Colonic mucosa (tissue), 4 donors: ENCODE measurements at regions not wholly inside any gene's neighbourhood (a gene's known extent, or its start where the extent isn't known, plus 50 kb on each side); places are given as distances from the start of the nearest gene placed in this dataset.

Experiments used
- DNase-seq: peaks from one replicate; pipeline ENCODE4 v3.0.0-alpha.2; 2020
- H3K27ac ChIP-seq: fragments of 200-600 bp; one replicate; pipeline ENCODE4 v1.8.0; 2021
- H3K27me3 ChIP-seq: fragments of 200-600 bp; one replicate; pipeline ENCODE4 v1.8.0; 2021
- H3K36me3 ChIP-seq: fragments of 200-600 bp; one replicate; pipeline ENCODE4 v1.8.0; 2021
- H3K4me1 ChIP-seq: fragments of 200-600 bp; one replicate; pipeline ENCODE4 v1.8.0; 2021; ENCODE audit warnings: mild to moderate bottlenecking
- H3K4me3 ChIP-seq: fragments of 200-600 bp; one replicate; pipeline ENCODE4 v1.8.0; 2021
- H3K9ac ChIP-seq, 2 donors: one replicate each; pipeline ENCODE4 v1.7.0; 2013; ENCODE audit warnings: control low read depth in 2 of 2, low read depth in 2 of 2, low read length in 2 of 2
- H3K9me3 ChIP-seq: fragments of 200-600 bp; one replicate; pipeline ENCODE4 v1.8.0; 2021
- CTCF ChIP-seq: fragments of 200-600 bp; IDR thresholded peaks from one replicate; pipeline ENCODE4 v1.8.0; 2022; ENCODE audit warnings: antibody characterized with exemption, mild to moderate bottlenecking
- intact Hi-C: fragments of 100-400 bp; cut with DNase I; formaldehyde crosslinking; loops from one replicate; pipeline ENCODE4 v1.14.1; 2022
- donor health status: healthy.
- donor health status: DM: no; HTN: no; CAD: no.
- donor health status: DM: no; HTN: no; CAD: no.

GRCh38 chr12:58465418-58465817 lies 454.9 kb downstream of the LRIG3 start:
- no peaks in the 10 kb centered on the region for H3K9me3 ChIP-seq
- H3K4me1 ChIP-seq, result no peaks in the 10 kb centered on the region
- H3K27me3 ChIP-seq, result no peaks in the 10 kb centered on the region
- H3K36me3 ChIP-seq, result no peaks in the 10 kb centered on the region
- no peak for DNase-seq
- no peak overlapping the region for H3K9ac ChIP-seq
- no peak overlapping the region for H3K27ac ChIP-seq
- no peak for TF ChIP-seq CTCF
- H3K4me3 ChIP-seq, result no peak overlapping the region
- intact Hi-C loops, result no loop called here

GRCh38 chr12:58470266-58471010 lies 449.9 kb downstream of the LRIG3 start:
- TF ChIP-seq CTCF, result no peak
- DNase-seq, result no peak
- Histone ChIP-seq H3K9me3 (no peaks in the 10 kb centered on the region), H3K27ac (no peak overlapping the region), H3K4me1 (no peaks in the 10 kb centered on the region), H3K36me3 (no peaks in the 10 kb centered on the region), H3K9ac (no peak overlapping the region), H3K27me3 (no peaks in the 10 kb centered on the region), H3K4me3 (no peak overlapping the region)
- intact Hi-C loops, result no loop called here

GRCh38 chr12:58479401-58479800 lies 440.9 kb downstream of the LRIG3 start:
- DNase-seq, result no peak

GRCh38 chr12:58481811-58482210 lies 438.5 kb downstream of the LRIG3 start:
- Histone ChIP-seq H3K36me3 (no peaks in the 10 kb centered on the region), H3K9me3 (no peaks in the 10 kb centered on the region), H3K4me1 (no peaks in the 10 kb centered on the region), H3K9ac (no peak overlapping the region), H3K27ac (no peak overlapping the region), H3K4me3 (no peak overlapping the region), H3K27me3 (no peaks in the 10 kb centered on the region)
- no peak for TF ChIP-seq CTCF
- intact Hi-C loops, result no loop called here
- no peak for DNase-seq

More at GRCh38 chr12:58479401-58479800, 440.9 kb downstream of the LRIG3 start:
- Histone ChIP-seq H3K4me3 (no peak overlapping the region), H3K27ac (no peak overlapping the region), H3K9me3 (no peaks in the 10 kb centered on the region), H3K27me3 (no peaks in the 10 kb centered on the region), H3K36me3 (no peaks in the 10 kb centered on the region), H3K9ac (no peak overlapping the region), H3K4me1 (no peaks in the 10 kb centered on the region)
- no peak for TF ChIP-seq CTCF
- intact Hi-C loops, result no loop called here

GRCh38 chr12:58487255-58487654 lies 433.0 kb downstream of the LRIG3 start:
- Histone ChIP-seq H3K27me3 (no peaks in the 10 kb centered on the region), H3K9me3 (no peaks in the 10 kb centered on the region), H3K27ac (no peak overlapping the region), H3K9ac (no peak overlapping the region), H3K4me3 (no peak overlapping the region), H3K4me1 (no peaks in the 10 kb centered on the region), H3K36me3 (no peaks in the 10 kb centered on the region)
- intact Hi-C loops, result no loop called here
- no peak for TF ChIP-seq CTCF
- no peak for DNase-seq
